ENCODE measurements at regions not wholly inside any gene's neighbourhood (a gene's known extent, or its start where the extent isn't known, plus 50 kb on each side); places are given as distances from the start of the nearest gene placed in this dataset.
A peak's percentile ranks its signal among the peaks of the same experiment; 100 is the strongest.

GRCh38 chr5:72613515-72613914, 106.3 kb upstream of the ZNF366 start:
- Histone ChIP-seq H3K27me3 (no peaks in the 10 kb centered on the region), H3K4me3 (no peak overlapping the region), H3K9me3 (no peaks in the 10 kb centered on the region), H3K4me1 (peaks cover 0 to 9% (median 4%) of the 10 kb centered on the region in 4 donors), H3K36me3 (no peaks in the 10 kb centered on the region), H3K27ac (replicated peaks in 1 of 4) (no peak overlapping the region)
- intact Hi-C loops (cut with DNase I) = loop anchor here (5.0 kb wide), 1 partner anchor 204 kb away; the partner anchor contains the start of gene TNPO1
- WGBS = 87% methylated on average over 2 of the region's 2 CpGs
- no peak for DNase-seq (ENCODE audit: extremely low spot score)
- TF ChIP-seq POLR2AphosphoS5 (IDR thresholded peaks at IDR 0.05) (no peak), EP300 (IDR thresholded peaks at IDR 0.05) (no peak), CTCF (IDR thresholded peaks at IDR 0.05) (no peak), POLR2A (IDR thresholded peaks at IDR 0.05; ENCODE audit: low read depth) (no peak)

DNA sequence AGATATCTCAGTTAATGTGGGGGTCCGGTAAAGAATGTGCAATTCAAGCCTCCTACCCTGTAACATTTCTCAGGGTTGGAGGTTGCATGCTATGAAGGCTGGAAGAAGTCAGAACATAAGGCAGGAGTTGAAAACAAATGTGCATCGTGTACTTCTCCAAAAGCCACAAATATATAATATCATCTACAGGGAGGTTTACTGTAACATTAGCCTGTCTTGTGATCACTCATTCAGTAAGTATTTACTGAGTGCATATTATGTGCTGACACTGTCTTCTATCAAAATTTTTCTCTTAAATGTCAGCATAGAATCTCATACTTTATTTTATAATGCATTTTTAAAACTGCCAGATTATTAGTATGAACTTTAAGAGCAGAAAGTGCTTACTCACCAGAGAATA, 105.6 kb upstream of the ZNF366 start:
- no peak overlapping the region for H3K4me3 ChIP-seq
- no peak overlapping the region for H3K27ac ChIP-seq (replicated peaks in 1 of 4)
- intact Hi-C loops (cut with DNase I) = loop anchor here (5.0 kb wide), 1 partner anchor 204 kb away; the partner anchor contains the start of gene TNPO1
- 83% methylated on average over 2 of the region's 2 CpGs for WGBS
- TF ChIP-seq POLR2AphosphoS5 (IDR thresholded peaks at IDR 0.05) = no peak
- TF ChIP-seq POLR2A (IDR thresholded peaks at IDR 0.05; ENCODE audit: low read depth) = no peak
- H3K9me3 ChIP-seq = no peaks in the 10 kb centered on the region
- peaks cover 0 to 9% (median 4%) of the 10 kb centered on the region in 4 donors for H3K4me1 ChIP-seq
- no peaks in the 10 kb centered on the region for H3K36me3 ChIP-seq
- no peak for DNase-seq (ENCODE audit: extremely low spot score)
- no peaks in the 10 kb centered on the region for H3K27me3 ChIP-seq

DNA sequence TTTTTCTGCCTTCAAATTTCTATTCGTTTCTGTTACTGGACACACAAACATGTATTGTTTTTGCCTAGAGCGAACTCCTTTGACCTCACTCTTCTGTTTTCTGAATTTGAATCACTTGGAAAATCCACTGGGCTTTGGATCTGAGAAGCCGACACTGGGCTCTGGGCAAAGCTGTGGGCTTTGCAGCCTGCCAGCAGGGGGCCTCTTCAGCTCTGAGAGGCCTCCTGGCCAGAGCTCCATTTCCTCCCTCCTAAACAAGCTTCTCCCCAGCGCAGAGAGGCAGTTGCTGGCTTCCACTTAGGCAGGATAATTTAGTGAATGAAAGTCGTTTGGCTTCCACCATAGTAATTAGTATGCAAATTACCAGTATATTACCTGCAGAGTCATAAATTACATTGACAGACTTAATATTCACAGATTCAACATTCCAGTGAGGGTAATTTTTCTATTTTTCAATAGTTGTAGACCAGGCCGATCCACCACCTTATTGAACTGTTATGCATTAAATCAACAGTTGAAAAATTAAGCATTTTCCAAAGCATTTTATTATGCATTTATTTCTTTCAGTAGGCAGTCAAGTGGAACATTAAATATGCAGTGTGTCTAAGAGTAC, 104.0 kb upstream of the ZNF366 start:
- DNase-seq (ENCODE audit: extremely low spot score) = no peak
- TF ChIP-seq EP300 (IDR thresholded peaks at IDR 0.05) = no peak
- no peak for TF ChIP-seq POLR2A (IDR thresholded peaks at IDR 0.05; ENCODE audit: low read depth)
- peak; percentile 89 to 98 (median 90) for TF ChIP-seq CTCF (IDR thresholded peaks at IDR 0.05)
- peak; percentile 26 to 53 for TF ChIP-seq POLR2AphosphoS5 (IDR thresholded peaks at IDR 0.05)
- H3K27me3 ChIP-seq = no peaks in the 10 kb centered on the region
- WGBS = 25% methylated on average over 6 of the region's 6 CpGs
- no peaks in the 10 kb centered on the region for H3K9me3 ChIP-seq
- no peak overlapping the region for H3K4me3 ChIP-seq
- no peaks in the 10 kb centered on the region for H3K36me3 ChIP-seq
- H3K27ac ChIP-seq (replicated peaks in 1 of 4) = no peak overlapping the region
- H3K4me1 ChIP-seq = peaks cover 0 to 9% (median 4%) of the 10 kb centered on the region in 4 donors
- intact Hi-C loops (cut with DNase I) = loop anchor here (5.0 kb wide), 1 partner anchor 206 kb away; the partner anchor contains the start of gene TNPO1

DNA sequence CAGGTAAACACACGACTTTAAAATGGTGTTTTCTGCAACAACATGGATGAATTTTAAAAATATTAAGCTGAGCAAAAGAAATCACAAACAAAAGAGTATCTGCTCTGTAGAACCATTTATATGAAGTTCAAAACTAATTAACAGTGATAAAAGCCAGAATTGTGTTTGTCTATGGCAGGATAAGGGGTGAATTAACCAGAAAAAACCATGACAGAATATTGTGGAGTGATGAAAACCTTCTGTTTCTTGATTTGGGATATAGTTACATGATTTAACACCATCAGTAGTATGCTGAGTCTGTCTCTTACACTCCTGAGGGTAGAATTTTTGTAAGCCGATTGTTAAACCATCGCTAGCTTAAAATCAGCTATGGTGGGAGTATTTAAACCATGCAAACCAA, 101.7 kb upstream of the ZNF366 start:
- Histone ChIP-seq H3K4me3 (no peak overlapping the region), H3K9me3 (no peaks in the 10 kb centered on the region), H3K27me3 (no peaks in the 10 kb centered on the region), H3K4me1 (peaks cover 0 to 9% (median 4%) of the 10 kb centered on the region in 4 donors), H3K36me3 (no peaks in the 10 kb centered on the region), H3K27ac (replicated peaks in 1 of 4) (no peak overlapping the region)
- no peak for TF ChIP-seq CTCF (IDR thresholded peaks at IDR 0.05)
- no peak for TF ChIP-seq EP300 (IDR thresholded peaks at IDR 0.05)
- TF ChIP-seq POLR2AphosphoS5 (IDR thresholded peaks at IDR 0.05) = no peak
- TF ChIP-seq POLR2A (IDR thresholded peaks at IDR 0.05; ENCODE audit: low read depth) = no peak
- no peak for DNase-seq (ENCODE audit: extremely low spot score)
- WGBS = 88% methylated on average over 3 of the region's 3 CpGs
- intact Hi-C loops (cut with DNase I) = loop anchor here (10.0 kb wide), 1 partner anchor 244 kb away; no protein-coding TSS in a partner anchor

- DNase-seq (ENCODE audit: extremely low spot score) = no peak
- Histone ChIP-seq H3K9me3 (no peaks in the 10 kb centered on the region), H3K36me3 (no peaks in the 10 kb centered on the region), H3K4me1 (peaks cover 0 to 9% (median 4%) of the 10 kb centered on the region in 4 donors), H3K27ac (replicated peaks in 1 of 4) (no peak overlapping the region), H3K27me3 (no peaks in the 10 kb centered on the region), H3K4me3 (no peak overlapping the region)
- 80% methylated on average over 8 of the region's 8 CpGs for WGBS
- intact Hi-C loops (cut with DNase I) = loop anchor here (10.0 kb wide), 1 partner anchor 243 kb away; no protein-coding TSS in a partner anchor
- TF ChIP-seq EP300 (IDR thresholded peaks at IDR 0.05) (no peak), POLR2AphosphoS5 (IDR thresholded peaks at IDR 0.05) (no peak), POLR2A (IDR thresholded peaks at IDR 0.05; ENCODE audit: low read depth) (no peak), CTCF (IDR thresholded peaks at IDR 0.05) (no peak)
Observed at GRCh38 chr5:72608297-72608696, 101.1 kb upstream of the ZNF366 start.

Data from esophagus muscularis mucosa (tissue), 4 donors.